ENCODE measurements at regions not wholly inside any gene's neighbourhood (a gene's known extent, or its start where the extent isn't known, plus 50 kb on each side); places are given as distances from the start of the nearest gene placed in this dataset.

DNA sequence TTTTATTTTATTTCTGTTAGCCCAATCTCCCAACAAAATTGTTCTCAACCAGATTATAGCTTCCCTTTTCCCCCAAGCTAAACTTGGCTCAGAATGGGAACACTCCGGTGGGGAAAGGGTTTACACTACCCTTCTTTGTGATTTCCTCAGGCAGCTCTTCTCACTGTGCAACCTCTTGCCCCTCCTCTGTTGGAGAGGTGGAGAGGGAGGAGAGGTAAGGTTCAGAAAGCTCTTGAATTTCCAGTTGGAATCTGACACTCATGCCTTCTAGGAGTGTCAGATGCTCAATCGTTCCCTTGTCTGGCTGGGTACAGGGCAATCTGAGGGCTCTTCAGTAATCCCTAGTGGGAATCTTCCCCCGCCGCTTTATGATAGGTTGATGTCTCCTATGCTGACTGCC lies 486.1 kb upstream of the KLF12 start:
- intact Hi-C loops (cut with DNase I) = no loop called here
- no peak for DNase-seq
- 87% methylated on average over 4 of the region's 4 CpGs for WGBS

DNA sequence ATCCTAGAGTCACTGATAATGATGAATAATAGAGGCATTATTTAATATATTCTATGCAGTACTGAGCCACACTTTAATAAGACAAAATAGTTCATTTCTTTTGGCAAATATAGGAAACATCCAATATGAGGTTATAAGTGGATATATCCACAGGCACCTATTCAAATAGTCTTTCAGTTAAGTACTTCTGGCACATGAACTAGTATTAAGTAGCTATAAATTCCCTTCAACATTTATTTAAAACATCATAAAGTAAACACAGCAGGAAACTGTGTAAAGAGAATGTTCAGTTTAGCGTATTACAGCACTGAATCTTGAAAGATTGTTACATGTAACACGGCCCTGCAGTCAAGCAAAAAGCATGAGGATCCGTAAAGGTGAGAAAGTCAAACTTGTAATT lies 463.3 kb upstream of the KLF12 start:
- no peak for DNase-seq
- intact Hi-C loops (cut with DNase I) = no loop called here
- ATAC-seq = no peak
- Histone ChIP-seq H3K9me3 (ENCODE audit: control insufficient read depth, low read length) (no peaks in the 10 kb centered on the region), H3K27ac (ENCODE audit: low read length) (no peak overlapping the region), H3K27me3 (ENCODE audit: control insufficient read depth, insufficient read depth) (no peaks in the 10 kb centered on the region), H3K4me3 (ENCODE audit: low read length) (no peak overlapping the region), H3K4me1 (ENCODE audit: control insufficient read depth, insufficient read depth, low read length) (no peaks in the 10 kb centered on the region)
- 85% methylated on average over 3 of the region's 3 CpGs for WGBS

More for the DNA sequence above, 486.1 kb upstream of the KLF12 start:
- Histone ChIP-seq H3K4me3 (ENCODE audit: low read length) (no peak overlapping the region), H3K27ac (ENCODE audit: low read length) (no peak overlapping the region), H3K9me3 (ENCODE audit: control insufficient read depth, low read length) (no peaks in the 10 kb centered on the region), H3K27me3 (ENCODE audit: control insufficient read depth, insufficient read depth) (no peaks in the 10 kb centered on the region), H3K4me1 (ENCODE audit: control insufficient read depth, insufficient read depth, low read length) (no peaks in the 10 kb centered on the region)
- ATAC-seq = no peak

DNA sequence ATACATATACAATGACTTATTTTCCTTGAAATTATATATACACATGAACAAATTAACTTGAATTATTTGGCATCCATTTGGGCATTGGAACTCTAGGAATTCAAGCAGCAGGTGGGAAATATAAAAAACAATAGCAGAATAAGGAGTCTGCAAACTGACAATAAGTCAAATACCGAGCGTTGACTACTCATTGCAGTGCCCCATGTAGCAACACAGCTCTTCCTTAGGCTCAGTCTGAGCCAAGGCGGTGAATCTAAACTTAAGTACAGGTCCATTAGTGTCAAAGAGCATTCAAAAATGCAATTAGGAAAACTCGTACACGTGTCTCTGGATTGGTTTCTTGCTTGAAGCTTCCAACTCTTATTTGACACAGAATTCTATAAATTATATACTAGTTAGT lies 462.5 kb upstream of the KLF12 start:
- 68% methylated on average over 5 of the region's 5 CpGs for WGBS
- Histone ChIP-seq H3K4me3 (ENCODE audit: low read length) (no peak overlapping the region), H3K27ac (ENCODE audit: low read length) (no peak overlapping the region), H3K27me3 (ENCODE audit: control insufficient read depth, insufficient read depth) (no peaks in the 10 kb centered on the region), H3K4me1 (ENCODE audit: control insufficient read depth, insufficient read depth, low read length) (no peaks in the 10 kb centered on the region), H3K9me3 (ENCODE audit: control insufficient read depth, low read length) (no peaks in the 10 kb centered on the region)
- intact Hi-C loops (cut with DNase I) = no loop called here
- DNase-seq (no peak), ATAC-seq (no peak)

- no peak overlapping the region for H3K4me3 ChIP-seq (ENCODE audit: low read length)
- H3K4me1 ChIP-seq (ENCODE audit: control insufficient read depth, insufficient read depth, low read length) = no peaks in the 10 kb centered on the region
- DNase-seq (no peak), ATAC-seq (no peak)
- no peaks in the 10 kb centered on the region for H3K9me3 ChIP-seq (ENCODE audit: control insufficient read depth, low read length)
- intact Hi-C loops (cut with DNase I) = no loop called here
- WGBS = 90% methylated on average over 3 of the region's 3 CpGs
- no peaks in the 10 kb centered on the region for H3K27me3 ChIP-seq (ENCODE audit: control insufficient read depth, insufficient read depth)
- H3K27ac ChIP-seq (ENCODE audit: low read length) = no peak overlapping the region
These were observed 459.5 kb upstream of the KLF12 start for GRCh38 chr13:74593688-74594087.

- intact Hi-C loops (cut with DNase I) = no loop called here
These were observed 452.6 kb upstream of the KLF12 start for GRCh38 chr13:74586847-74587246.

DNA sequence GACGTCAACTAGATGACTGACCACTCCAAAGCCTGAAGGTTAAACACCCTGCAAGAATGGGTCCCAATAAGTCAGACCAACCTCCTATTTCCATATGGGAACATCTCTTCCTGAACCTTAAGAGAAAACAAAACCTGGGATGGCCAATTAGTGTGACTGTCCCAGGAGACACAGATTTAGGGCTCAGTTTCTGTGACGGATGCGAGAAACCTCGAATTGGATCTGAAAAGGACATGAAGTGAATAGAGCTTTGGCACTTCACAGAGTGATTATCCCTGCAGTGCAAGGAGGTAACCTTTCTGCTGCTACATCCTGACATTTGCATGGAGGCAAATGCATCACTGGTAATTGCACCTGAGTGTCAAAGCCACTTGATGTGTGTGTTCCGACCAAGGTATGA lies 442.2 kb upstream of the KLF12 start:
- DNase-seq (no peak), ATAC-seq (no peak)
- Histone ChIP-seq H3K4me3 (ENCODE audit: low read length) (no peak overlapping the region), H3K4me1 (ENCODE audit: control insufficient read depth, insufficient read depth, low read length) (peaks cover 8% of the 10 kb centered on the region), H3K9me3 (ENCODE audit: control insufficient read depth, low read length) (no peaks in the 10 kb centered on the region), H3K27ac (ENCODE audit: low read length) (no peak overlapping the region), H3K27me3 (ENCODE audit: control insufficient read depth, insufficient read depth) (no peaks in the 10 kb centered on the region)
- WGBS = 44% methylated on average over 5 of the region's 5 CpGs
- intact Hi-C loops (cut with DNase I) = no loop called here

More at GRCh38 chr13:74586847-74587246, 452.6 kb upstream of the KLF12 start:
- WGBS = 99% methylated on average over 1 of the region's 1 CpG
- H3K4me3 ChIP-seq (ENCODE audit: low read length) = no peak overlapping the region
- DNase-seq (no peak), ATAC-seq (no peak)
- no peaks in the 10 kb centered on the region for H3K4me1 ChIP-seq (ENCODE audit: control insufficient read depth, insufficient read depth, low read length)
- no peaks in the 10 kb centered on the region for H3K27me3 ChIP-seq (ENCODE audit: control insufficient read depth, insufficient read depth)
- H3K27ac ChIP-seq (ENCODE audit: low read length) = no peak overlapping the region
- H3K9me3 ChIP-seq (ENCODE audit: control insufficient read depth, low read length) = no peaks in the 10 kb centered on the region

DNA sequence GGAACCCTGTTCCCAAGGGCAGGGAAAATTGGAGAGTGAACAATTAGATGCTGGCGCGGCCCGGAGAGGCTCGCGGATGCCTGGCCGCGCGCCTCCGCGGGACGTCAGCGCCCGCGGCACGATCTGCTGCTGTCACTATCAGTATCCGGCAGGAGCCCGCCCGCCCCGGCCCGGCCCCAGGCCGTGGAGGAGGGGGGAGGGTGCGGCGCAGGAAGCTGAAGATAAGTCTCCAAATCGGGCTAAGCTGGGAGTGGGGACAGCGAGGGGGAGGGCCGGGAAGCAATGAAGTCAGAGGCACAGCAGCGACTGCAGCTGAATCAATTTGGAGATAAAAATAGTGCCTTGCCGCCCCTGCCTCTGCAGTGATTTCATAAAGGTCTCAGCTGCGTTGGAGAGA lies 441.5 kb upstream of the KLF12 start:
- WGBS = under 1% methylated on average over 29 of the region's 29 CpGs
- peak; percentile 99 to 100 for ATAC-seq
- peak; percentile 91 to 97 (median 96) for DNase-seq
- H3K4me1 ChIP-seq (ENCODE audit: control insufficient read depth, insufficient read depth, low read length) = peaks cover 8% of the 10 kb centered on the region
- peak overlapping the region; percentile 55 for H3K27ac ChIP-seq (ENCODE audit: low read length)
- peak overlapping the region; percentile 36 for H3K4me3 ChIP-seq (ENCODE audit: low read length)
- intact Hi-C loops (cut with DNase I) = no loop called here
- no peaks in the 10 kb centered on the region for H3K27me3 ChIP-seq (ENCODE audit: control insufficient read depth, insufficient read depth)
- H3K9me3 ChIP-seq (ENCODE audit: control insufficient read depth, low read length) = no peaks in the 10 kb centered on the region

GRCh38 chr13:74574964-74575728 lies 440.9 kb upstream of the KLF12 start:
- no peaks in the 10 kb centered on the region for H3K27me3 ChIP-seq (ENCODE audit: control insufficient read depth, insufficient read depth)
- H3K9me3 ChIP-seq (ENCODE audit: control insufficient read depth, low read length) = no peaks in the 10 kb centered on the region
- intact Hi-C loops (cut with DNase I) = no loop called here
- ATAC-seq (no peak), DNase-seq (no peak)
- no peak overlapping the region for H3K27ac ChIP-seq (ENCODE audit: low read length)
- 16% methylated on average over 10 of the region's 10 CpGs for WGBS
- H3K4me3 ChIP-seq (ENCODE audit: low read length) = peak overlapping the region; percentile 36
- peaks cover 8% of the 10 kb centered on the region for H3K4me1 ChIP-seq (ENCODE audit: control insufficient read depth, insufficient read depth, low read length)

DNA sequence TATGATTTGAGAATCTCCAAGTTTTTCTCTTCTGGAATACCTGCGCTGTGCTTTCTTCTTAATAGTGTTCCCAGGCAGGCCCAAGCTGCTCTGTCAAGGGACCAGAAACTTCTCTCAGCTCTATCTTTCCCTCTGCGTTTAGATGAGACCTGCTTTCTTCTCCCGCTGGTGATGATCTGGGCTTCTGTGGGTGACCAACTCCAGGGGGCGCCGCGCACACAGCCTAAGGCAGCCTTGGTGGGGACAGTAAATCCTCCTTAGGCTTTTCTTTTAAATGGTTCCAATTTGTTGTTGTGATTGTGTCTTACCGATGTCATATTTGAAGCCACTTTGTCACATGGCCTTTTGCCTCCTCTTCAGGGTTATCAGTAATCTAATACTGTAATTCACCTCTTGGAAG lies 439.4 kb upstream of the KLF12 start:
- intact Hi-C loops (cut with DNase I) = no loop called here
- H3K27ac ChIP-seq (ENCODE audit: low read length) = no peak overlapping the region
- H3K27me3 ChIP-seq (ENCODE audit: control insufficient read depth, insufficient read depth) = no peaks in the 10 kb centered on the region
- H3K4me1 ChIP-seq (ENCODE audit: control insufficient read depth, insufficient read depth, low read length) = peaks cover 8% of the 10 kb centered on the region
- H3K9me3 ChIP-seq (ENCODE audit: control insufficient read depth, low read length) = no peaks in the 10 kb centered on the region
- whole genome bisulfite sequencing = 72% methylated on average over 7 of the region's 7 CpGs
- H3K4me3 ChIP-seq (ENCODE audit: low read length) = no peak overlapping the region
- ATAC-seq (no peak), DNase-seq (peak in 2 of 3 donors; percentile 29 to 52)

GRCh38 chr13:74571811-74572210 lies 437.6 kb upstream of the KLF12 start:
- no peaks in the 10 kb centered on the region for H3K9me3 ChIP-seq (ENCODE audit: control insufficient read depth, low read length)
- no peak overlapping the region for H3K27ac ChIP-seq (ENCODE audit: low read length)
- intact Hi-C loops (cut with DNase I) = no loop called here
- no peak overlapping the region for H3K4me3 ChIP-seq (ENCODE audit: low read length)
- ATAC-seq (no peak), DNase-seq (no peak)
- peaks cover 8% of the 10 kb centered on the region for H3K4me1 ChIP-seq (ENCODE audit: control insufficient read depth, insufficient read depth, low read length)
- H3K27me3 ChIP-seq (ENCODE audit: control insufficient read depth, insufficient read depth) = no peaks in the 10 kb centered on the region
- WGBS = over 99% methylated on average over 4 of the region's 4 CpGs

GRCh38 chr13:74570834-74571233 lies 436.6 kb upstream of the KLF12 start:
- intact Hi-C loops (cut with DNase I) = no loop called here
- Histone ChIP-seq H3K27ac (ENCODE audit: low read length) (no peak overlapping the region), H3K4me1 (ENCODE audit: control insufficient read depth, insufficient read depth, low read length) (peaks cover under 1% of the 10 kb centered on the region), H3K4me3 (ENCODE audit: low read length) (no peak overlapping the region), H3K27me3 (ENCODE audit: control insufficient read depth, insufficient read depth) (no peaks in the 10 kb centered on the region), H3K9me3 (ENCODE audit: control insufficient read depth, low read length) (no peaks in the 10 kb centered on the region)
- no peak for ATAC-seq
- WGBS = 88% methylated on average over 2 of the region's 2 CpGs
- DNase-seq = no peak

- no peak overlapping the region for H3K4me3 ChIP-seq (ENCODE audit: low read length)
- WGBS = 95% methylated on average over 1 of the region's 1 CpG
- no peaks in the 10 kb centered on the region for H3K27me3 ChIP-seq (ENCODE audit: control insufficient read depth, insufficient read depth)
- intact Hi-C loops (cut with DNase I) = no loop called here
- no peak for ATAC-seq
- DNase-seq = no peak
- no peaks in the 10 kb centered on the region for H3K9me3 ChIP-seq (ENCODE audit: control insufficient read depth, low read length)
- H3K27ac ChIP-seq (ENCODE audit: low read length) = no peak overlapping the region
- H3K4me1 ChIP-seq (ENCODE audit: control insufficient read depth, insufficient read depth, low read length) = no peaks in the 10 kb centered on the region
These were observed 435.8 kb upstream of the KLF12 start for GRCh38 chr13:74570046-74570445.

Data from right cardiac atrium (tissue), 5 donors.